ENCODE measurements at regions not wholly inside any gene's neighbourhood (a gene's known extent, or its start where the extent isn't known, plus 50 kb on each side); places are given as distances from the start of the nearest gene placed in this dataset.

DNA sequence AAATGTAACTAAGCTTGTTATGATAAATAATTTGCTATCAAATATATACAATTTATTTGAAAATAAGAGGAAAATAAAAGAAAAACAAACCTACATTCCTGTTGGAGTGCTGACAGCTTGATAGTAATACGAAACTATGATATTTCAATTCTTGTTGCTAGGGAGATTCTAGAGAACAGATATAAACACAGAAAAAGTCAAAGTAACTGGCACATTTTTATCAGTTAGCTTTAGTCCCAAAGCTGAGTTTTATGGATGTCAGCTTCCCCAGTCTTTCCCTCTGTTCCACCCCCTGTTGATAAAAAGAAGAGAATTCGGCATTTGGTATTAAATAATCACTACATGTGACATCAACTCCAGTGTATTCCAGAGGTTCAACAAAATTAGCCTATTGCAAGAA lies 1134.0 kb downstream of the XPNPEP1 start:
- no peak for TF ChIP-seq CTCF (IDR thresholded peaks at IDR 0.05 in 8 of 11, conservative IDR thresholded peaks at IDR 0.05 in 3 of 11)
- TF ChIP-seq POLR2AphosphoS5 (IDR thresholded peaks at IDR 0.05): no peak

All from spleen (tissue), 7 donors.